SH-SY5Y (cell line): ENCODE measurements at regions not wholly inside any gene's neighbourhood (a gene's known extent, or its start where the extent isn't known, plus 50 kb on each side); places are given as distances from the start of the nearest gene placed in this dataset.

Source experiments
- GATA2 ChIP-seq: IDR thresholded peaks from 2 replicates; pipeline ENCODE4 v1.6.1; 2011; ENCODE audit warnings: mild to moderate bottlenecking, low read depth, low read length
- GATA3 ChIP-seq: IDR thresholded peaks from 2 replicates; pipeline ENCODE4 v1.6.1; 2011; ENCODE audit warnings: low read depth, mild to moderate bottlenecking, low read length, moderate library complexity

DNA sequence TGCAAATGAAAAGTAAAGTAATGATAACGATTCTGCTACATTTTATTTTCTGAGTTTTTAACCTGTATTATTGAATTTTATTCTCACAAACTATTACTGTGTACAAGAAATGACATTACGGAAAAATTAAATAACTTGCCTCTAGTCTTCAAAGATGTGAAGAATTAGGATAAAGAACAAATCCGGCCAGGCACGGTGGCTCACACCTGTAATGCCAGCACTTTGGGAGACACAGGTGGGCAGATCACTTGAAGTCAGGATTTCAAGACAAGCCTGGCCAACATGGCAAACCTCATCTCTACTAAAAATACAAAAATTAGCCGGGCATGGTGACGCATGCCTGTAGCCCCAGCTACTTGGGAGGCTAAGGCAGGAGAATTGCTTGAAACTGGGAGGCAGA, 1584.4 kb upstream of the SEL1L start:
- TF ChIP-seq GATA2 (no peak), GATA3 (no peak)
